GM23338 (cell line): ENCODE measurements at regions not wholly inside any gene's neighbourhood (a gene's known extent, or its start where the extent isn't known, plus 50 kb on each side); places are given as distances from the start of the nearest gene placed in this dataset.
A peak's percentile ranks its signal among the peaks of the same experiment; 100 is the strongest.

Source experiments
- CREB1 ChIP-seq: fragments of 250-450 bp; sonication (Bioruptor Pico); IDR thresholded peaks from 2 replicates; pipeline ENCODE4 v1.5.0; 2020; ENCODE audit warnings: low read depth, mild to moderate bottlenecking, moderate library complexity
- EZH2 ChIP-seq: fragments of 200-600 bp; sonication (generic); IDR thresholded peaks from one replicate; pipeline ENCODE4 v1.8.0; 2017; ENCODE audit warnings: antibody characterized with exemption, mild to moderate bottlenecking, low read depth; ENCODE audit not compliant: unreplicated experiment
- EZH2phosphoT487 ChIP-seq: fragments of 200-600 bp; sonication (generic); IDR thresholded peaks from one replicate; pipeline ENCODE4 v1.8.1; 2018; ENCODE audit warnings: antibody characterized with exemption; ENCODE audit not compliant: unreplicated experiment
- JUNB ChIP-seq: IDR thresholded peaks from one replicate; pipeline ENCODE4 v1.6.1; 2016; ENCODE audit warnings: antibody characterized with exemption; ENCODE audit not compliant: unreplicated experiment
- POLR2AphosphoS5 ChIP-seq: IDR thresholded peaks from 2 replicates; pipeline ENCODE4 v1.6.1; 2016; ENCODE audit warnings: antibody characterized with exemption, low read depth
- TF ChIP-seq, protein P1 (sequence below), 2 experiments: fragments of 200-600 bp in 1 of 2; sonication (generic) in 1 of 2; conservative IDR thresholded peaks; 2 replicates each; pipeline versions ENCODE4 v1.5.1 to v1.6.1; 2016 to 2017; ENCODE audit warnings: antibody characterized with exemption in 2 of 2, low read depth in 2 of 2, mild to moderate bottlenecking in 2 of 2, moderate library complexity in 1 of 2
- TF ChIP-seq, protein P2 (sequence below): IDR thresholded peaks from one replicate; pipeline ENCODE4 v1.6.1; 2018; ENCODE audit warnings: antibody characterized with exemption; ENCODE audit not compliant: unreplicated experiment
- TF ChIP-seq, protein P3 (sequence below): IDR thresholded peaks from 2 replicates; pipeline ENCODE4 v1.6.1; 2016; ENCODE audit warnings: antibody characterized with exemption

DNA sequence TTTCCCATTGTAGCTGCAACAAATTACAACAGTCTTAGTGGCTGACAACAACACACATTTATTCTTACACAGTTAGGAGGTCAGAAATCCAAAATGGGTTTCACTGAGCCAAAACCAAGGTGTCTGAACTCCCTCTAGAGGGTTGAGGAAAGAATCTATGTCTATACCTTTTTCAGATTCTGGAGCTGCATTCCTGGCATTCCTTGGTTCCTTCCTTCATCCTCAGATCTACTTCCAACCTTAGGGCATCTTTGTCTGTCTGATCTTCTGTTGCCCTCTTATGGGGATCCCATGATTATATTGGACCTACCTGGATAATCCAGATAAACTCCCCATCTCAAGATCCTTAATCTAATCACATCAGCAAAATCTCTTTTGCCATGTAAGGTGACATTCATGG, 540.9 kb upstream of the MAP3K7 start:
- TF ChIP-seq, protein P1, sequence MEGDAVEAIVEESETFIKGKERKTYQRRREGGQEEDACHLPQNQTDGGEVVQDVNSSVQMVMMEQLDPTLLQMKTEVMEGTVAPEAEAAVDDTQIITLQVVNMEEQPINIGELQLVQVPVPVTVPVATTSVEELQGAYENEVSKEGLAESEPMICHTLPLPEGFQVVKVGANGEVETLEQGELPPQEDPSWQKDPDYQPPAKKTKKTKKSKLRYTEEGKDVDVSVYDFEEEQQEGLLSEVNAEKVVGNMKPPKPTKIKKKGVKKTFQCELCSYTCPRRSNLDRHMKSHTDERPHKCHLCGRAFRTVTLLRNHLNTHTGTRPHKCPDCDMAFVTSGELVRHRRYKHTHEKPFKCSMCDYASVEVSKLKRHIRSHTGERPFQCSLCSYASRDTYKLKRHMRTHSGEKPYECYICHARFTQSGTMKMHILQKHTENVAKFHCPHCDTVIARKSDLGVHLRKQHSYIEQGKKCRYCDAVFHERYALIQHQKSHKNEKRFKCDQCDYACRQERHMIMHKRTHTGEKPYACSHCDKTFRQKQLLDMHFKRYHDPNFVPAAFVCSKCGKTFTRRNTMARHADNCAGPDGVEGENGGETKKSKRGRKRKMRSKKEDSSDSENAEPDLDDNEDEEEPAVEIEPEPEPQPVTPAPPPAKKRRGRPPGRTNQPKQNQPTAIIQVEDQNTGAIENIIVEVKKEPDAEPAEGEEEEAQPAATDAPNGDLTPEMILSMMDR (conservative IDR thresholded peaks at IDR 0.05; ENCODE audit: low read depth in 2 of 2): peak; percentile 23 to 28; a peak in 3 of 4 replicates
- TF ChIP-seq JUNB (no peak), EZH2phosphoT487 (no peak), POLR2AphosphoS5 (no peak), EZH2 (no peak), CREB1 (CRISPR knock-in tag) (no peak)
- TF ChIP-seq, protein P2, sequence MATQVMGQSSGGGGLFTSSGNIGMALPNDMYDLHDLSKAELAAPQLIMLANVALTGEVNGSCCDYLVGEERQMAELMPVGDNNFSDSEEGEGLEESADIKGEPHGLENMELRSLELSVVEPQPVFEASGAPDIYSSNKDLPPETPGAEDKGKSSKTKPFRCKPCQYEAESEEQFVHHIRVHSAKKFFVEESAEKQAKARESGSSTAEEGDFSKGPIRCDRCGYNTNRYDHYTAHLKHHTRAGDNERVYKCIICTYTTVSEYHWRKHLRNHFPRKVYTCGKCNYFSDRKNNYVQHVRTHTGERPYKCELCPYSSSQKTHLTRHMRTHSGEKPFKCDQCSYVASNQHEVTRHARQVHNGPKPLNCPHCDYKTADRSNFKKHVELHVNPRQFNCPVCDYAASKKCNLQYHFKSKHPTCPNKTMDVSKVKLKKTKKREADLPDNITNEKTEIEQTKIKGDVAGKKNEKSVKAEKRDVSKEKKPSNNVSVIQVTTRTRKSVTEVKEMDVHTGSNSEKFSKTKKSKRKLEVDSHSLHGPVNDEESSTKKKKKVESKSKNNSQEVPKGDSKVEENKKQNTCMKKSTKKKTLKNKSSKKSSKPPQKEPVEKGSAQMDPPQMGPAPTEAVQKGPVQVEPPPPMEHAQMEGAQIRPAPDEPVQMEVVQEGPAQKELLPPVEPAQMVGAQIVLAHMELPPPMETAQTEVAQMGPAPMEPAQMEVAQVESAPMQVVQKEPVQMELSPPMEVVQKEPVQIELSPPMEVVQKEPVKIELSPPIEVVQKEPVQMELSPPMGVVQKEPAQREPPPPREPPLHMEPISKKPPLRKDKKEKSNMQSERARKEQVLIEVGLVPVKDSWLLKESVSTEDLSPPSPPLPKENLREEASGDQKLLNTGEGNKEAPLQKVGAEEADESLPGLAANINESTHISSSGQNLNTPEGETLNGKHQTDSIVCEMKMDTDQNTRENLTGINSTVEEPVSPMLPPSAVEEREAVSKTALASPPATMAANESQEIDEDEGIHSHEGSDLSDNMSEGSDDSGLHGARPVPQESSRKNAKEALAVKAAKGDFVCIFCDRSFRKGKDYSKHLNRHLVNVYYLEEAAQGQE: no peak
- TF ChIP-seq, protein P3, sequence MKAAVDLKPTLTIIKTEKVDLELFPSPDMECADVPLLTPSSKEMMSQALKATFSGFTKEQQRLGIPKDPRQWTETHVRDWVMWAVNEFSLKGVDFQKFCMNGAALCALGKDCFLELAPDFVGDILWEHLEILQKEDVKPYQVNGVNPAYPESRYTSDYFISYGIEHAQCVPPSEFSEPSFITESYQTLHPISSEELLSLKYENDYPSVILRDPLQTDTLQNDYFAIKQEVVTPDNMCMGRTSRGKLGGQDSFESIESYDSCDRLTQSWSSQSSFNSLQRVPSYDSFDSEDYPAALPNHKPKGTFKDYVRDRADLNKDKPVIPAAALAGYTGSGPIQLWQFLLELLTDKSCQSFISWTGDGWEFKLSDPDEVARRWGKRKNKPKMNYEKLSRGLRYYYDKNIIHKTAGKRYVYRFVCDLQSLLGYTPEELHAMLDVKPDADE: no peak
